ENCODE measurements at regions not wholly inside any gene's neighbourhood (a gene's known extent, or its start where the extent isn't known, plus 50 kb on each side); places are given as distances from the start of the nearest gene placed in this dataset.
"Not testable (repeated sequence)": the region's sequence is repeated elsewhere in the genome, so short reads cannot be mapped to it uniquely, and the experiment has no call there.

GRCh38 chr5:56402266-56403220 is 169.4 kb upstream of the ANKRD55 start:
- Histone ChIP-seq H3K4me3 (no peak overlapping the region), H3K4me1 (no peaks in the 10 kb centered on the region), H3K36me3 (no peaks in the 10 kb centered on the region), H3K9me3 (no peaks in the 10 kb centered on the region), H3K27me3 (no peaks in the 10 kb centered on the region), H3K27ac (no peak overlapping the region)
- no peak for ATAC-seq
- WGBS (ENCODE audit: insufficient coverage, low coverage, low lambda C conversion rate, missing lambda C conversion rate), result 56% methylated on average over 7 of the region's 7 CpGs
- TF ChIP-seq POLR2A (IDR thresholded peaks at IDR 0.05) (no peak), CTCF (IDR thresholded peaks at IDR 0.05) (no peak)
- intact Hi-C loops (cut with DNase I), result no loop called here
- no peak for DNase-seq

GRCh38 chr5:56397796-56398195 is 164.7 kb upstream of the ANKRD55 start:
- H3K27me3 ChIP-seq; ATAC-seq; H3K4me1 ChIP-seq; H3K4me3 ChIP-seq; DNase-seq; intact Hi-C loops (cut with DNase I); H3K36me3 ChIP-seq; H3K9me3 ChIP-seq; H3K27ac ChIP-seq: not testable (repeated sequence)
- WGBS (ENCODE audit: insufficient coverage, low coverage, low lambda C conversion rate, missing lambda C conversion rate), result no CpG with 5 or more reads among the region's 24 CpGs

- peaks cover 0 to 3% (median 0%) of the 10 kb centered on the region in 4 donors for H3K9me3 ChIP-seq
- TF ChIP-seq POLR2A (IDR thresholded peaks at IDR 0.05) (no peak), CTCF (IDR thresholded peaks at IDR 0.05) (no peak)
Observed at GRCh38 chr5:56396634-56397033, 163.5 kb upstream of the ANKRD55 start.

GRCh38 chr5:56389261-56389660 is 156.1 kb upstream of the ANKRD55 start:
- H3K27me3 ChIP-seq, result no peaks in the 10 kb centered on the region
- no peak overlapping the region for H3K27ac ChIP-seq
- WGBS (ENCODE audit: insufficient coverage, low coverage, low lambda C conversion rate, missing lambda C conversion rate), result 88% methylated on average over 1 of the region's 2 CpGs
- H3K36me3 ChIP-seq, result no peaks in the 10 kb centered on the region
- ATAC-seq (no peak), DNase-seq (no peak)
- H3K9me3 ChIP-seq, result no peaks in the 10 kb centered on the region
- no peaks in the 10 kb centered on the region for H3K4me1 ChIP-seq
- TF ChIP-seq CTCF (IDR thresholded peaks at IDR 0.05) (no peak), POLR2A (IDR thresholded peaks at IDR 0.05) (no peak)
- no peak overlapping the region for H3K4me3 ChIP-seq
- intact Hi-C loops (cut with DNase I), result no loop called here

More at GRCh38 chr5:56396634-56397033, 163.5 kb upstream of the ANKRD55 start:
- Histone ChIP-seq H3K27ac (no peak overlapping the region), H3K4me3 (no peak overlapping the region), H3K4me1 (no peaks in the 10 kb centered on the region), H3K27me3 (no peaks in the 10 kb centered on the region), H3K36me3 (no peaks in the 10 kb centered on the region)
- intact Hi-C loops (cut with DNase I), result no loop called here
- DNase-seq (no peak), ATAC-seq (no peak)

GRCh38 chr5:56388229-56388985 is 155.3 kb upstream of the ANKRD55 start:
- TF ChIP-seq POLR2A (IDR thresholded peaks at IDR 0.05), result no peak
- TF ChIP-seq CTCF (IDR thresholded peaks at IDR 0.05), result no peak
- Histone ChIP-seq H3K4me3 (no peak overlapping the region), H3K36me3 (no peaks in the 10 kb centered on the region), H3K9me3 (no peaks in the 10 kb centered on the region), H3K4me1 (no peaks in the 10 kb centered on the region), H3K27me3 (no peaks in the 10 kb centered on the region), H3K27ac (no peak overlapping the region)
- WGBS (ENCODE audit: insufficient coverage, low coverage, low lambda C conversion rate, missing lambda C conversion rate), result 92% methylated on average over 1 of the region's 1 CpG
- ATAC-seq (no peak), DNase-seq (no peak)
- intact Hi-C loops (cut with DNase I), result no loop called here

Data from right lobe of liver (tissue), 6 donors.